GM10266 (cell line): ENCODE measurements at regions not wholly inside any gene's neighbourhood (a gene's known extent, or its start where the extent isn't known, plus 50 kb on each side); places are given as distances from the start of the nearest gene placed in this dataset.
"Not testable (repeated sequence)": the region's sequence is repeated elsewhere in the genome, so short reads cannot be mapped to it uniquely, and the experiment has no call there.

Experiments
- DNase-seq: peaks from one replicate; pipeline ENCODE4 v3.0.0; 2012; ENCODE audit errors: extremely low spot score
- CTCF ChIP-seq: IDR thresholded peaks from 2 replicates; pipeline ENCODE4 v1.5.1; 2012; ENCODE audit warnings: mild to moderate bottlenecking, low read depth; ENCODE audit not compliant: control insufficient read depth, insufficient read depth; ENCODE audit errors: missing control alignments

DNA sequence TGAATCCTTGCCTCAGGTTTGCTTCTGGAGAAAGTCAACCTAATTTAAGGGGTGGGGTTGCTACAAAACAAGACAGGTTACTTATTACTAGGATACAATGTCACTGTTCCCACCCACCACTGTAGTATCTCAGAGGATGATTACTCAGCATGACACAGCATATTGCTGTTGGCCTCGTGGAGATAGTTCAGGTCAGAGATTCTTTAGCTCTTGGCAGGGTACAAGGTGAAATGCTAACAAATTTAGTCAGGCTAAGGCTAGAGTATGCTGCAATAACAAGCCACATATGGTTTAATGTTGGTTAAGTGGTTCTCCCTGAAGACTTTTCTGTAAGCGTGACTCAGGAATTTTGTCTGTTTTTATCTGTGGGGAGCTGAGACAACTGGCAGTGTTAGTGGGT lies 161.8 kb downstream of the EDEM1 start:
- no peak for DNase-seq
- TF ChIP-seq CTCF = no peak

DNA sequence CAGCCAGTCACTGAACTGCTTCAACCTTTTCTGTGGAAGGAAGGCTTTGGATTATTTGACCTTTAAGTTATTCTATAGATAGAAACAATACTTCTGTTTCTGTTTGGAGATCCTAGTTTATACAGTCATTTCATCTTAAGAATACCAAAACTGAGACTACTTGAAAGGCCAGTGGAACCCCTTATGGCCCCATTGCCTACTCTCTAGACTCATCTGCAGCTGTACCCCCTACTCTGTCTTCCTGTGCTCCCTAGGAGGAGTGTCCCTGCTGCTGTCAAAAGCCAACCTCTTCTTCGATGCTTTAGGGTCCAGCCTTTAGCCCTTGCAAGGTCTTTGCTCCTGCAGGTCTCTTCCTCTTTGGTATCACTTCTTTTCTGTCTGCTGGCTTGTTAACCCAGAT lies 169.6 kb downstream of the EDEM1 start:
- no peak for TF ChIP-seq CTCF
- no peak for DNase-seq

DNA sequence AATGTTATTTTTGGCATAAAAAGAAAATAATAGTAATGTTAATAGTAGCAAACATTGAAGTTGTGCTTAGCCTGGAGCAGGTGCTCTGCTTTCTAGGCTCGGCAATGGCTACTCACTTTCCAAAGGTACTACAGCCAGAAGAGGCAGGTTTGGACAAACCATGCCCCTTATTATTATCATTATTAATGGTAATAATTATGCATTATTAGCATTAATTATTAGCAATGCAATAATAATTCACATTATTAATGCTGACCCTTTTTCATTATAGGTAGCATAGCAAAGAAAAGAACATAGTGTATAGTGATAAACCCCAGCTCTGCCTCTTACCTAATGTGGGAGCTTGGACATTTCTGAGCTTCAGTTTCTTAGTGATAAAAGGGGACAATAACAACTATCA lies 171.4 kb downstream of the EDEM1 start:
- TF ChIP-seq CTCF = no peak
- DNase-seq = no peak

GRCh38 chr3:5360453-5360852 lies 172.9 kb downstream of the EDEM1 start:
- no peak for DNase-seq
- no peak for TF ChIP-seq CTCF

- DNase-seq = no peak
- TF ChIP-seq CTCF = no peak
Observed at GRCh38 chr3:5366746-5367145, 179.2 kb downstream of the EDEM1 start.

- not testable (repeated sequence) for DNase-seq
Observed at GRCh38 chr3:5371555-5371954, 184.0 kb downstream of the EDEM1 start.

GRCh38 chr3:5376761-5377160 lies 189.3 kb downstream of the EDEM1 start:
- TF ChIP-seq CTCF = no peak
- DNase-seq = no peak

- not testable (repeated sequence) for DNase-seq
Observed at GRCh38 chr3:5379266-5379665, 191.8 kb downstream of the EDEM1 start.

- not testable (repeated sequence) for DNase-seq
Observed at GRCh38 chr3:5383486-5384263, 196.2 kb downstream of the EDEM1 start.
